IMR-90 (cell line): ENCODE measurements at regions not wholly inside any gene's neighbourhood (a gene's known extent, or its start where the extent isn't known, plus 50 kb on each side); places are given as distances from the start of the nearest gene placed in this dataset.

ENCODE experiments used
- BHLHE40 ChIP-seq: fragments of 150-350 bp; IDR thresholded peaks from 2 replicates; pipeline ENCODE4 v1.6.1; 2016; ENCODE audit warnings: mild to moderate bottlenecking, low read depth, low read length
- CEBPB ChIP-seq: IDR thresholded peaks from 2 replicates; pipeline ENCODE4 v1.6.1; 2012; ENCODE audit warnings: low read depth, low read length, improper control_type of control experiment
- FOS ChIP-seq: fragments of 150-350 bp; IDR thresholded peaks from 2 replicates; pipeline ENCODE4 v1.6.1; 2016; ENCODE audit warnings: low read depth, low read length
- MAFK ChIP-seq: IDR thresholded peaks from 2 replicates; pipeline ENCODE4 v1.6.1; 2012; ENCODE audit warnings: low read depth, low read length, improper control_type of control experiment
- MAZ ChIP-seq: IDR thresholded peaks from 2 replicates; pipeline ENCODE4 v1.6.1; 2012; ENCODE audit warnings: low read depth, mild to moderate bottlenecking, low read length, improper control_type of control experiment, moderate library complexity, borderline replicate concordance
- POLR2A ChIP-seq: IDR thresholded peaks from 2 replicates; pipeline ENCODE4 v1.6.1; 2012; ENCODE audit warnings: mild to moderate bottlenecking, low read depth, low read length
- RAD21 ChIP-seq: IDR thresholded peaks from 2 replicates; pipeline ENCODE4 v1.6.1; 2012; ENCODE audit warnings: low read length, improper control_type of control experiment
- RCOR1 ChIP-seq: IDR thresholded peaks from 2 replicates; pipeline ENCODE4 v1.6.1; 2012; ENCODE audit warnings: mild to moderate bottlenecking, low read length, improper control_type of control experiment; ENCODE audit not compliant: insufficient replicate concordance
- RFX5 ChIP-seq: IDR thresholded peaks from 2 replicates; pipeline ENCODE4 v1.8.0; 2012; ENCODE audit warnings: low read depth, mild to moderate bottlenecking, low read length, moderate library complexity
- SMC3 ChIP-seq: fragments of 150-350 bp; IDR thresholded peaks from 2 replicates; pipeline ENCODE4 v1.6.1; 2016; ENCODE audit warnings: low read depth, mild to moderate bottlenecking, antibody characterized with exemption, low read length, moderate library complexity
- TF ChIP-seq, protein P1 (sequence below): conservative IDR thresholded peaks from 2 replicates; pipeline ENCODE4 v1.5.1; 2012; ENCODE audit warnings: mild to moderate bottlenecking, low read depth, low read length, improper control_type of control experiment
- TF ChIP-seq, protein P2 (sequence below): fragments of 150-350 bp; IDR thresholded peaks from 2 replicates; pipeline ENCODE4 v1.6.1; 2017; ENCODE audit warnings: mild to moderate bottlenecking, antibody characterized with exemption, low read length, low read depth
- TF ChIP-seq, protein P3 (sequence below): fragments of 150-350 bp; IDR thresholded peaks from 2 replicates; pipeline ENCODE4 v1.6.1; 2016; ENCODE audit warnings: low read depth, mild to moderate bottlenecking, low read length, moderate library complexity, borderline replicate concordance

DNA sequence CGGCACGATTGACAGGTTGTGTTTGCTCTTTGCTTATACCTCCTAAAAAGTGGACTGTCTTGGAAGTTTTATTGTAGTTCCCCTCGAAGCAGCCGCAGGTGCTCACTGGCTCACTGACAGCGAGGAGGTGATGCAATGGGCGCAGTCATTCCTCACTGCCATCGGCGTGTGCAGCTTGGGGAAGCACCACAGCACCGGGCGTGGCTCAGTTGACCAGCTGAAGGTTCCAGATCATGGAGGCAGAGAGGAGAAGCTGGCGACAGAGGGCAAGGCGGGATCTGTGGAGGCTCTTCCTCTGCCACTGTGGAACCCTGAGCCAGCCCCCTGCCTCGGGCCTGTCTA is 72.1 kb upstream of the TNRC6C start:
- no peak for TF ChIP-seq RAD21
- TF ChIP-seq, protein P1, sequence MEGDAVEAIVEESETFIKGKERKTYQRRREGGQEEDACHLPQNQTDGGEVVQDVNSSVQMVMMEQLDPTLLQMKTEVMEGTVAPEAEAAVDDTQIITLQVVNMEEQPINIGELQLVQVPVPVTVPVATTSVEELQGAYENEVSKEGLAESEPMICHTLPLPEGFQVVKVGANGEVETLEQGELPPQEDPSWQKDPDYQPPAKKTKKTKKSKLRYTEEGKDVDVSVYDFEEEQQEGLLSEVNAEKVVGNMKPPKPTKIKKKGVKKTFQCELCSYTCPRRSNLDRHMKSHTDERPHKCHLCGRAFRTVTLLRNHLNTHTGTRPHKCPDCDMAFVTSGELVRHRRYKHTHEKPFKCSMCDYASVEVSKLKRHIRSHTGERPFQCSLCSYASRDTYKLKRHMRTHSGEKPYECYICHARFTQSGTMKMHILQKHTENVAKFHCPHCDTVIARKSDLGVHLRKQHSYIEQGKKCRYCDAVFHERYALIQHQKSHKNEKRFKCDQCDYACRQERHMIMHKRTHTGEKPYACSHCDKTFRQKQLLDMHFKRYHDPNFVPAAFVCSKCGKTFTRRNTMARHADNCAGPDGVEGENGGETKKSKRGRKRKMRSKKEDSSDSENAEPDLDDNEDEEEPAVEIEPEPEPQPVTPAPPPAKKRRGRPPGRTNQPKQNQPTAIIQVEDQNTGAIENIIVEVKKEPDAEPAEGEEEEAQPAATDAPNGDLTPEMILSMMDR = no peak
- TF ChIP-seq, protein P2, sequence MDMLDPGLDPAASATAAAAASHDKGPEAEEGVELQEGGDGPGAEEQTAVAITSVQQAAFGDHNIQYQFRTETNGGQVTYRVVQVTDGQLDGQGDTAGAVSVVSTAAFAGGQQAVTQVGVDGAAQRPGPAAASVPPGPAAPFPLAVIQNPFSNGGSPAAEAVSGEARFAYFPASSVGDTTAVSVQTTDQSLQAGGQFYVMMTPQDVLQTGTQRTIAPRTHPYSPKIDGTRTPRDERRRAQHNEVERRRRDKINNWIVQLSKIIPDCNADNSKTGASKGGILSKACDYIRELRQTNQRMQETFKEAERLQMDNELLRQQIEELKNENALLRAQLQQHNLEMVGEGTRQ = no peak
- TF ChIP-seq POLR2A = no peak
- TF ChIP-seq RCOR1 = no peak
- TF ChIP-seq MAFK = no peak
- TF ChIP-seq SMC3 = no peak
- TF ChIP-seq BHLHE40 = no peak
- no peak for TF ChIP-seq FOS
- TF ChIP-seq CEBPB = 0 out of 2 replicates have a peak, but pooled peaks have one; percentile 4
- TF ChIP-seq RFX5 = no peak
- TF ChIP-seq, protein P3, sequence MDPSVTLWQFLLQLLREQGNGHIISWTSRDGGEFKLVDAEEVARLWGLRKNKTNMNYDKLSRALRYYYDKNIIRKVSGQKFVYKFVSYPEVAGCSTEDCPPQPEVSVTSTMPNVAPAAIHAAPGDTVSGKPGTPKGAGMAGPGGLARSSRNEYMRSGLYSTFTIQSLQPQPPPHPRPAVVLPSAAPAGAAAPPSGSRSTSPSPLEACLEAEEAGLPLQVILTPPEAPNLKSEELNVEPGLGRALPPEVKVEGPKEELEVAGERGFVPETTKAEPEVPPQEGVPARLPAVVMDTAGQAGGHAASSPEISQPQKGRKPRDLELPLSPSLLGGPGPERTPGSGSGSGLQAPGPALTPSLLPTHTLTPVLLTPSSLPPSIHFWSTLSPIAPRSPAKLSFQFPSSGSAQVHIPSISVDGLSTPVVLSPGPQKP = no peak
- TF ChIP-seq MAZ = no peak
